Progenitor cell of endocrine pancreas (in vitro differentiated cells): ENCODE measurements at regions not wholly inside any gene's neighbourhood (a gene's known extent, or its start where the extent isn't known, plus 50 kb on each side); places are given as distances from the start of the nearest gene placed in this dataset.

ENCODE experiments used
- DNase-seq: peaks from one replicate; pipeline ENCODE4 v3.0.0; 2021; ENCODE audit warnings: low spot score; ENCODE audit not compliant: unreplicated experiment
- H3K27ac Mint-ChIP-seq: 2 replicates; pipeline ENCODE4 v1.8.0; 2021; ENCODE audit warnings: mild to moderate bottlenecking, moderate library complexity, mixed read lengths
- H3K27me3 Mint-ChIP-seq: 2 replicates; pipeline ENCODE4 v1.8.0; 2021; ENCODE audit warnings: mixed read lengths
- H3K36me3 Mint-ChIP-seq: 2 replicates; pipeline ENCODE4 v1.8.0; 2022; ENCODE audit warnings: mixed read lengths; ENCODE audit not compliant: insufficient read depth
- H3K4me1 Mint-ChIP-seq: 2 replicates; pipeline ENCODE4 v1.8.0; 2021; ENCODE audit warnings: low read depth, mixed read lengths
- H3K4me3 Mint-ChIP-seq: 2 replicates; pipeline ENCODE4 v1.8.0; 2021; ENCODE audit warnings: low read depth, mild to moderate bottlenecking, moderate library complexity, mixed read lengths
- H3K9me3 Mint-ChIP-seq: 2 replicates; pipeline ENCODE4 v1.8.0; 2021; ENCODE audit warnings: low read depth, mixed read lengths
- CTCF ChIP-seq: fragments of 200-600 bp; sonication (generic); IDR thresholded peaks from one replicate; pipeline ENCODE4 v1.5.0; 2021; ENCODE audit warnings: antibody characterized with exemption, mild to moderate bottlenecking; ENCODE audit not compliant: unreplicated experiment

GRCh38 chr3:157782236-157782635 lies 279.0 kb upstream of the VEPH1 start:
- H3K4me3 Mint-ChIP-seq = no peak overlapping the region
- no peak overlapping the region for H3K27ac Mint-ChIP-seq
- peaks cover 15% of the 10 kb centered on the region for H3K9me3 Mint-ChIP-seq
- H3K4me1 Mint-ChIP-seq = no peaks in the 10 kb centered on the region
- TF ChIP-seq CTCF = no peak
- no peaks in the 10 kb centered on the region for H3K36me3 Mint-ChIP-seq
- H3K27me3 Mint-ChIP-seq = no peaks in the 10 kb centered on the region
- no peak for DNase-seq

- TF ChIP-seq CTCF = no peak
- Mint-ChIP-seq H3K9me3 (peaks cover 13% of the 10 kb centered on the region), H3K27me3 (no peaks in the 10 kb centered on the region), H3K4me3 (no peak overlapping the region), H3K27ac (no peak overlapping the region), H3K36me3 (no peaks in the 10 kb centered on the region), H3K4me1 (peaks cover 6% of the 10 kb centered on the region)
- DNase-seq = no peak
Observed at GRCh38 chr3:157776861-157777260, 273.6 kb upstream of the VEPH1 start.

GRCh38 chr3:157775446-157775845 lies 272.2 kb upstream of the VEPH1 start:
- no peaks in the 10 kb centered on the region for H3K36me3 Mint-ChIP-seq
- no peak overlapping the region for H3K27ac Mint-ChIP-seq
- TF ChIP-seq CTCF = no peak
- H3K9me3 Mint-ChIP-seq = peaks cover 13% of the 10 kb centered on the region
- H3K27me3 Mint-ChIP-seq = no peaks in the 10 kb centered on the region
- peaks cover 6% of the 10 kb centered on the region for H3K4me1 Mint-ChIP-seq
- no peak for DNase-seq
- H3K4me3 Mint-ChIP-seq = no peak overlapping the region

- Mint-ChIP-seq H3K27me3 (no peaks in the 10 kb centered on the region), H3K9me3 (peaks cover 3% of the 10 kb centered on the region), H3K27ac (no peak overlapping the region), H3K36me3 (no peaks in the 10 kb centered on the region), H3K4me3 (no peak overlapping the region), H3K4me1 (no peaks in the 10 kb centered on the region)
- DNase-seq = no peak
- no peak for TF ChIP-seq CTCF
Observed at GRCh38 chr3:157769378-157769777, 266.2 kb upstream of the VEPH1 start.

GRCh38 chr3:157767607-157768006 lies 264.4 kb upstream of the VEPH1 start:
- DNase-seq = no peak
- Mint-ChIP-seq H3K9me3 (peaks cover 3% of the 10 kb centered on the region), H3K36me3 (no peaks in the 10 kb centered on the region), H3K27ac (no peak overlapping the region), H3K4me3 (no peak overlapping the region), H3K4me1 (no peaks in the 10 kb centered on the region), H3K27me3 (no peaks in the 10 kb centered on the region)
- TF ChIP-seq CTCF = no peak

GRCh38 chr3:157763644-157764043 lies 260.4 kb upstream of the VEPH1 start:
- no peaks in the 10 kb centered on the region for H3K27me3 Mint-ChIP-seq
- H3K36me3 Mint-ChIP-seq = no peaks in the 10 kb centered on the region
- H3K4me3 Mint-ChIP-seq = no peak overlapping the region
- DNase-seq = no peak
- no peaks in the 10 kb centered on the region for H3K4me1 Mint-ChIP-seq
- H3K27ac Mint-ChIP-seq = no peak overlapping the region
- peaks cover 3% of the 10 kb centered on the region for H3K9me3 Mint-ChIP-seq
- no peak for TF ChIP-seq CTCF
